Activated T-helper 1 cell treated with Interleukin-2 at 50 U/mL for 16 hours (primary cell): ENCODE measurements at regions not wholly inside any gene's neighbourhood (a gene's known extent, or its start where the extent isn't known, plus 50 kb on each side); places are given as distances from the start of the nearest gene placed in this dataset.

Source experiments
- DNase-seq: peaks from one replicate; pipeline ENCODE4 v3.0.0-alpha.2; 2020; ENCODE audit warnings: low read depth

DNA sequence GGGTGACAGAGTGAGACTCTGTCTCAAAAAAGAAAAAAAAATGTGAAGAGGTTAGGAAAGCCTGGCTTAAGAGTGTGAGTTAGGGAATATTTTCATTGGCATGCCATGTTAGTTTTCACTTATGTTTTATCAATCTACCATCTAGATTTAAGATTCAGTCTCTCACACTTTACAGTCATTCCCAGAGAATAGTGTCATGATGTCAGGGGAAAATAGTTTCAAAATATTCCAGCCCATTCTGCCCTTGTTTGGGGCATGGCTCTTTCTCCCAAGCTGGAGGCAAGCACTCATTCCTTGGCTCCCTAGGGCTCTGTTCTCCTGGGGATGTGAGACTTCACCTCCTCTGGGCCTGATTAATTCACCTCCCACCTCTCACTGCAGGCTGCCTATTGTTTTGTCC lies 331.5 kb downstream of the CXCL12 start:
- no peak for DNase-seq

- no peak for DNase-seq
Observed at GRCh38 chr10:44051584-44052385, 333.1 kb downstream of the CXCL12 start.

DNA sequence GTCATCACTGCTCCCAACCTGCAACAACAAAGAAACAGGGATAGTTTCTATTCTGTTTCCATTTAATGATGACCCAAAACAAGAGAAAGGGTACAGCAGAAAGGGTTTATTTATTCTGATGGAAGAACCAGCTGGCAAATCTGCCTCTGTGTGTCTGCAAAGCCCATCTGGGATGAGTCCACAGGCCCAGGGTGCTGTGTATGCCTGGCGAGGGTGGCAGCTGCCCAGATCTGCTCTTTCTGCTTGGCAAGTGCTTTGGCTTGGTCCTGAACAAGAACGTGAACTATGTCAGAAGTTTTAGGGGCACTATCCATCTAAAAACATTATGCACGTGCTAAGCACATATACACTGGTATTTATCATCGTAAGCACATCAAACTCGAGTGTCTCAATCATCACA lies 333.8 kb downstream of the CXCL12 start:
- no peak for DNase-seq

GRCh38 chr10:44049301-44050015 lies 335.4 kb downstream of the CXCL12 start:
- no peak for DNase-seq

- DNase-seq, result no peak
Observed at GRCh38 chr10:44047361-44047760, 337.5 kb downstream of the CXCL12 start.

DNA sequence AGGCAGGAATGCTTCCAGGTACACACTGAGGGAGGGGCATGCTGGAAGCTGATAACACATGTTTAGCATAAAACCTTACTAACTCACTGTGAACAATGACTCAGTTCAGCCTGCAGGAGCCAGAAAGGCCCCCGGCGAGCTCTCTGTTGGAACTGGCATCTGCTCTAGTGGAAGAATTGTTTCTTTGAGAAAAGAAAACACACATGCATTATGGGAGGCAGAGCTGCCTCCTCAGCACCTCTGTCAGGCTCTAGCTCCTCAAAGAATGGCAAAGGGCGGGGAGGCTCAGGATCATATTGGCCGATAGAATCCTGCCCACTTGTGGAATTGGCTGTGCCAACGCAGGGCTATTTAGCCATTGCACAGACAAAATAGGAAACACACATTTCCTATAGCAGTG lies 338.3 kb downstream of the CXCL12 start:
- DNase-seq, result no peak

- DNase-seq, result no peak
Observed at GRCh38 chr10:44045020-44045419, 339.9 kb downstream of the CXCL12 start.

GRCh38 chr10:44044549-44044948 lies 340.3 kb downstream of the CXCL12 start:
- DNase-seq, result no peak

DNA sequence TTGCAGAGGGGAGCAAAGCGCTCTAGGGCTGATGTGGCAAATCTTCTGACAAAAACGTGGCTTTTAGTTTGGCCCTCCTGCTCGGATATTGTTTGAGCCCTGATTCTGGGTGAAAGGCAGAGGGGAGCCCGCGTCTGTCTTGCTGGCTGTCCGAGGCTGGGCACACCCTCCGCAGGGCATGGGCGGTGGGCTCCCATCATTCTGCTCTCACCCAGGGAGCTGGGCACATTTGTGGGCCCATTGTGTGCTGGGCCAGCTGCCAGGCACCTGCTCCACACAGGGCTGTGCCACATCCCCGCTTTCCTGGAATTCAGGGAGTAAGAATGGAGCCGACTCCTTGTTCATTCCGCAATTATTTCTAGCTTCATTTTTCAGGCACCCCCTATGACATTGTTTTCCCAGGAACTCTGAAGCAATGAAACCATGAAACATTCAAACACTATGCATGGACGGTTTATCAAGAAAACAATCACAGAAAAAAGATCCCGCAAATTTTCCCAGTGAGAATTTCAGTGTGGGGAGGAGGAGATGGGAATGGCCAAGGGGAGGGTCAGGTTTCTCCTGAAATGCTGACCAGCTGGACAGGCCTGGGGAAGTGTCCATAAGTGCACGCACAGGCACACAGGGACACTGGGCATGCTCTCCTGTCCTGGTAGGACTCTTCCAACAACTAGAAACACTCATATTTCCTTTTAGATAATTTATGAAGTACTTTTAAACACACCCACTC lies 341.1 kb downstream of the CXCL12 start:
- no peak for DNase-seq

DNA sequence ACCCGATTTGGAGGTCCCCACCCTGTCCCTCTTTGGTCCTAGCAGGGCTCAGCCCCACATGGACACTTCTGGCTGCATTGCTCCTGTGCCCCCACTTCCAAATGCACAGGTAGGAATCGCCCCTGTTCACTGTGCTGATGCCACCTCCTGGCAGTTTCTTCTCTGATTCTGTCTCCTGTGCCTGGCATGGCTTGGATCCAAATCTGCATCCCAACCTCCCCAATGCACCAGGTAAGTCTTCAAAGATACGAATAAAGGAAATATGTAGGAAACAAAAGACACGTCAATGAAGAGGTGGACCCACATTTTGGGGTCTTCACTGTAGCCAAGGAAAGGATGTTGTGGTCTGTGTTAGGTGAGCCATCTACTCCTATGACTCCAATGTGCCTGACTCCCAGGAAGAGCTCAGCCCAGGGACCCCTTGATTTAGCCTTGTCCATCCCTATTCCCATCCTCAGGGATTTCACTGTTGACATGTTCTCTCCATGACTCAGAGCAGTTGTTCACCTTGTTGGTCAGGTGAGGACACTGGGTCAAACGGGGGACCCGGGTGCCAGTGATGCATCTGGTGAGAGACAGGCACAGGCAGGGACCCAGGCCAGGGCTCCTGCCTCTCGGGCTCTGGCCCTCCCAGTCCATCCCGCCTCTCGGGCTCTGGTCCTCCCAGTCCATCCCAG lies 341.8 kb downstream of the CXCL12 start:
- no peak for DNase-seq

DNA sequence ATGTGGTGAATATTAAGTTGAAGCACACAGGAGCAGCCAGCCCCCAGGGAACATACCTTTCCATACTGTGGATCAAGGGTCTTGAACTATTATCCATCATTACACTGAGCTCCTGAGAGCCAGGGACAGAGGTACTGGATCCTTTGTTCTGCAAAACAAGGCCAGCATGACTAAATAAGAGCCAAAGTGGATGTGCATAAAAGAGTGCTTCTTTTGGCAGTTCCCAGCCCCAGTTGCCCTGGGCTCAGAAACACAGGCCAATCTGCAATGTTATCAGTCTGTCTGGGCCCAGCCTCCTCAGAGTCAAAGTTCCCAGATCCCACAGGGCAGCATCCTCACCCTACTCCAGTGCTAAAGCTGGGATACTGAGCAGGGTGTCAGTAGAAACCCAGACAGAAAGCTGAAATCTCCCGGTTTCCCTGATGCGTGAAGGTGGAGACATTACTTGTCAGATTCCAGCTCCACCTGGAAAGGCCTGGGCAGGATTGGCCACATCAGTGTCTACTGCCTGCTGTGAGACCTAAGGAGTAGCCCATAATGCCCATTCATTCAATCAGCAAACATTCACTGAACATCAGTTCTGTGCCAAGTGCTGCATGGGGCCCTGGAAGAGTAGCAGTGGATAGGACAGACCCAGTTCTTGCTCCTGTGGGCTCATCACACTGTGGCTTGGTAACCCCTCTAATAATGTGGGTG lies 342.7 kb downstream of the CXCL12 start:
- no peak for DNase-seq

GRCh38 chr10:44039599-44039998 lies 345.3 kb downstream of the CXCL12 start:
- no peak for DNase-seq

DNA sequence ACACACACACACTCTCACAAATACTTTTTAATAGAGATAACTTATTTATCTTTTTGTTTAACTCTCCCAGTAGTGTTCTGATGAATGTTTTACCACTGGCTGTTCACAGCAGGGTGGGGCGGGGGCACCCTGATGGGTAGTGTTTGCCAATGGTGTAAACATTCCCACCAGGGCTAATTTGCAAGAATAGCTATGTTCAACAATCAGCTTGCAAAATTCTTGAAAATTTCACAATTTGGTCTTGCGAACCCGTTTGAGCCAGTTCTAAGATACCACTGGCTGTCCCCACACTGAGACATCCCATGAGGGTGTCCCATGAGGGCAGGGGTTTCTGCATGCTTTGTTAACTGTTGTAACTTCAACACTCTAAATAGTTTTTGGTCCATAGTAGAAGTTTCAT lies 348.5 kb downstream of the CXCL12 start:
- DNase-seq, result no peak

DNA sequence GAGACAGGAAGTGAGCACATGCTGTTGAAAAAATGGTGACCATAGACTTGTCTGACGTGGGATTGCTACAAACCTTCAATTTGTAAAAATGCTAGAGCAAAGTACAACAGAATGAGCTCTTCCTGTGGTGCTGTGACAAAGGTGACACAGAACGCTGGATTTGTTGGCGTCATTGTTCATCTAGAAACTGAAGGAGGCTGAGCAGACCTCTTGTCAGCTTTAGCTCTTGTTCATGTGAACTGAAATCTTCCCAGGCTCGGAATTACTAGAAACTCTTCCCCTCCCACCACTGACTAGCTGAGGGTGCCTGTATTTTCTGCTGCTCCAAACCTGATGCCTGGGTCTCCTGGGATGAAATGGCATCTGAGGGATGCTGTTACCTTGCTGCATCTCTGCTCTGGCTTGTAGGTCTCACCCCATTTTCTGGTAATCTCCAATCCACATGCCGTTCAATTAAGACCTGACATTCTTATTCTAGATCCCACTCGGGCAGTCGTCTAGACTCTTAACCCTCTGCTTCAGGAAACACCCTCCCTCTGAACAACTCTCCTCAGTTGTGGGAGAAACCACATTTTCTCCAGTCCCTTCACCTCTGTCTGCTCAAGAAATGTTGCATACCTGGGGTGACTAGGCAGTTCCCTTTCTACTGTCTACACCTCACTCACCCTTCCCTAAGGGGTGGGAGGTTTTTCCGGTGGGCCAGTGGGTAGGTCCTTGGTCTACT lies 349.3 kb downstream of the CXCL12 start:
- DNase-seq, result no peak

GRCh38 chr10:44034946-44035345 lies 350.0 kb downstream of the CXCL12 start:
- DNase-seq, result no peak

GRCh38 chr10:44033008-44033407 lies 351.9 kb downstream of the CXCL12 start:
- no peak for DNase-seq

DNA sequence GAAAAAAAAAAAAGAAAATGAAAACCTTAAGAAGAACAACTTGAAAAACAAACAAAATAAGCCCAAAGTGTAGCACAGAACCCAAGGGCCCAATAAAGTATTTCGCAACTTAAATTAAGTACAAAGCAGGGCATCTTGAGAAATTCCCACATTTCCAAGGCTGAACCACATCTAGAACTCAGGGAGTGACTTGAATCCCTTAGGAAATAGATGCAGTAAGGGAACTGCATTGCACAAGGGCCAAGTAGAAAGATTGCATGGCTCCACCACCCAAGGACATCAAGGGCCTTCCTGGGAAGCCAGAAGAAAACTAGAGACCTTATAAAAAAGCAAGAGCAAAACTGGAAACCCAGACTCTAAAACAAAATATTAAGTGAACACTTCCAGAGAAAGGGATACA lies 352.7 kb downstream of the CXCL12 start:
- no peak for DNase-seq

GRCh38 chr10:44030738-44031137 lies 354.2 kb downstream of the CXCL12 start:
- DNase-seq, result no peak

DNA sequence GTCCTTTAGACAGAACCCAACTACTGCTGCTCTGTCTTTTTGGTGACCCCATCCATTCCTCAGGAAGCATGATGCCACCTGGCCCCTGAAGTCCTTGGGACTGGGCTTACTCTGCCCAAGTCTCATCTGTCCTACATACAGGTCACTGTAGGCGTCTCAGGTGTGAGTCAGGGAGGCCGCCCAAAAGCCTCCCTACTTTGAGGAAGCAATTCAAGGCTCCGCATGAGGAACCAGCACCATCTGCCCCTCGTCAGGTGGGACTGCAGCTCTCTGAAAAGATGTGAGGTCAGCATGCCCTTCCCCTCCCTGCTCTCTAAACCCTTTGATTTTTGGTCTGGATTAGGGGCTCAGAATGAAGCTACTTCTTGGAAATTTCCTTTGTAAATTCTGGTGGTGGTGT lies 354.8 kb downstream of the CXCL12 start:
- DNase-seq, result no peak

DNA sequence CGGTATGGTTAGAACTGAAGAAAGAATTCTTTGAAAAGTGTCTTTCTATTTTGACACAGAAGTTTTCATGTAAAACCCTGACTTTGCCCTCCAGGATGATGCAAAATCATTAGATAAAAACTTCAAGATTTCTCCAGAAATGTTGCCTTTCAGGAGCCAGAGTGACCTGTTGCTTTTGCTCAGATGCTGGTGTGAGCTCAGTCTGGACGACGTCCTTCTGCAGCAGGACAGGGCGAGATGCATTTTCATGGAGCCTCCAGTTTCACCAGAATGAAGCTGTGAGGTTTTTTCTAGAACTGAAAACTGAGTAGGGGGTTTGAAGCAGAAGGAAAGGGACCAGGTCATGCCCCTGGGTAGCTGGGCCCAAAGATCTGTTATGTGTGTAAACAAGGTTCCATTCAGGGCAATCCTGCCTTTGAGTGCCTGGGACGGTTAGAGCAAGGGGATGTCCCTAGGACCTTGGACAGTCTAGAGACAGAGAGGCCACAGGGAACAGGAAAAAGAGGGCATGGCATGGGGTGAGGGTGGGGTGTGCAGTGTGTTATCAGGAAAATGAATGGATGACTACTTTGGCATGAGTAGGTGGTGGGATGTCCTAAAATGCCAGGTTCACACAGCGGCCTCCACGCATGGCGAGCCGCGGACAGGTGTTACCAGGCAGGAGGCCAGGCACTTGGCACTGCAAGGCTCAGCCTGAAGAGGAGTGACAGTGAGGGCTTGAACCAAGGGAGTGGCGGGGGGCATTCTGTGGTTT lies 356.3 kb downstream of the CXCL12 start:
- DNase-seq, result no peak
